ENCODE measurements at regions not wholly inside any gene's neighbourhood (a gene's known extent, or its start where the extent isn't known, plus 50 kb on each side); places are given as distances from the start of the nearest gene placed in this dataset.

DNA sequence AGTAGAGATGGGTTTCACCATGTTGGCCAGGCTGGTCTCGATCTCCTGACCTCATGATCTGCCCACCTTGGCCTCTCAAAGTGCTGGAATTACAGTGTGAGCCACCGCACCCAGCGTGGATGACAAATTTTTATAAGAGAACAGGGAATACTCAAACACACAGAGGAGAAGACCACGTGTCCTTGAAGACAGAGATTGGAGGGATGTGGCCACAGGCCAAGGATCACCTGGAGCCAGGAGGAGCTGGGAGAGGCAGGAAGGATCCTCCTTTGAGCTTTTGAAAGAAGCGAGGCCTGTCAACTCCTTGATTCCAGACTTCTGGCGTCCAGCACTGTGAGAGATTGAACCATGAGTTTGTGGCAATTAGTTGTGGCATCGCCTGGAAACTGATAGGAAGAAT lies 1049.5 kb downstream of the TBC1D22A start:
- no peak for TF ChIP-seq CTCF (IDR thresholded peaks at IDR 0.05; ENCODE audit: low read length)
- no peak for TF ChIP-seq EZH2 (optimal IDR thresholded peaks at IDR 0.05; ENCODE audit: low read depth, low read length)
- TF ChIP-seq EZH2phosphoT487 (IDR thresholded peaks at IDR 0.05; ENCODE audit: low read length), result no peak

Measured in MM.1S (cell line).